ENCODE measurements at regions not wholly inside any gene's neighbourhood (a gene's known extent, or its start where the extent isn't known, plus 50 kb on each side); places are given as distances from the start of the nearest gene placed in this dataset.
"Not testable (repeated sequence)": the region's sequence is repeated elsewhere in the genome, so short reads cannot be mapped to it uniquely, and the experiment has no call there.

DNA sequence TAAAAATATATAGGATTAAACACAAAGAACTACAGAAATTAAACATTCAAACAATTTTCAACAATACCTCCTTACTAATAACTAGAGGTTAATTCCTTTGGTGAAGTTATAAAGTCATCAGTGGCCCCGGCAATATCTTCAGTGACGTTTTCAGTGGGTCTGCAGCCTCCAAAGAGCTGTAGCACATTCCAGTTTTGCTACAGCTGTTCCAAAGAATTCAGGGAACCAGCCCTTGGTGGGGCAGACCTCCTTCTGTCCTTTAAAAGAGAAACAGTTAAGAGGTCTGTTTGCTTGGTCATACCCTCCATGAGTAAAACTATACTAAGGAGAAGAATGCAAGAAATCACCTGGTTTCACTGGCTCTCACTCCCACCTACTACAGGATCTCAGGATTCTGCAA lies 99.2 kb upstream of the ZDHHC17 start:
- no peak for DNase-seq

DNA sequence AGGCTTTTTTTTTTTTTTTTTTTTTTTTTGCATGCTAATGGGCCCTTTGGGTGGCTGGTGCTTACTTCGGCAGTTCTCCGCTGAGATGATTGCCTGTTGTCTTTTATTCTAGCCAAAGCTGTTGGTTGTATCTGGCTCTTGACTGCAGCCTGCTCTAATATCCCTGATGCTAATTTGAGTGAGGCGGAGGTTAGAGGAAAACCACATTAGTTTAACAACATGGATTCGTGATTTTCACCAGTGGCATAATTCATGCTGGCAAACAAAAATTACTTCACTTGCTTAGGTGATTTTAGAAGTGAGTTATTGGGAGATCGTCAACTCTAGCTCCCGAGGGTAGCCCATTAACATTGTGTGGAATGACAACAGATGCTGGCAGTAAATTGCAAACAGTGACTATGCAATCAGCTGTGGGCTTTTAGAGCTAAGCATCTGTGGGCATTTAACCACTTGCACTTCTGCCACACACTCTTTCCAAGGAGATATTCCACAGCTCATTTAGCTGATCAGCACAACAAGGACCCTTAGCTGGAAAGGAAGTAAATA lies 97.6 kb upstream of the ZDHHC17 start:
- DNase-seq, result no peak

DNA sequence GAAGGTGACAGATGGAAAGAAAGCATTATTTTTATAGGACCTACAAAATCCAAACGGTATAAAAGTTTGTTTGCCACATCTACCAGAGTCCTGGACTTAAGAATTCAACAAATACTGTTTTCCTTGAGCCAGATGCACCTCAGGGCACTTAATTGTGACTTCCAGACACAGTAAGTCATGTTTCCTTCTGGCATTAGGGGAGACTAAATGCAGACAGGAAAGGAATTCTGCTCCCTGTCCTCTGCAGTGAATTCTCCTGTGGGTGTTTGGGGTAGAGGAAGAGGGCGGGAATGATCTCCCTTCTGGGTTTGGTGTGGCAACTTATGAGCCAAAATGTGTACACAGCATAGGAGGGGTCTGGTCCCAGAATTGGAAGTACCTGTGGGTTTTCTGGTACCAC lies 93.9 kb upstream of the ZDHHC17 start:
- no peak for DNase-seq

GRCh38 chr12:76670776-76671175 lies 93.1 kb upstream of the ZDHHC17 start:
- no peak for DNase-seq

GRCh38 chr12:76674669-76675315 lies 89.1 kb upstream of the ZDHHC17 start:
- no peak for DNase-seq

GRCh38 chr12:76676261-76676660 lies 87.7 kb upstream of the ZDHHC17 start:
- DNase-seq, result not testable (repeated sequence)

DNA sequence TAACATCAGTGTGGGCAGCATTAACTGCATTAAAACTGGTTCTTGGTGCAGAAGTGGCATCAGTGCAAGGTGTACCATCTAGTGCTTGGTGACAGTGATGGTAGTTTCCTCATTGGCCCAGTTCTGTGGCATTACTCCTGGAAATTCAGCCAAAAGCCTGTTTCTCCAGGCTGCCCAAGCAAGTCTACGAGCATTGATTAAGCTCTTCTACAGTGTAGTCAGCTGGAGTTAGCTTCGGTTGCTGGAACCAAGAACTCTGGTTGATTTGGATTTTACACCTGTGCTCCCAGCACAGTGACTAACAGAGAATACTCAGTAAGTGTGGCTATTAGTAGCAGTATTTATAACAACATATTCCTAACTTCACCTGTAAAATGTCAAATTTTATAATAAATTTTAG lies 84.9 kb upstream of the ZDHHC17 start:
- no peak for DNase-seq

- no peak for DNase-seq
Measured at GRCh38 chr12:76679778-76680177, 84.1 kb upstream of the ZDHHC17 start.

GRCh38 chr12:76680940-76681339 lies 83.0 kb upstream of the ZDHHC17 start:
- DNase-seq, result no peak

DNA sequence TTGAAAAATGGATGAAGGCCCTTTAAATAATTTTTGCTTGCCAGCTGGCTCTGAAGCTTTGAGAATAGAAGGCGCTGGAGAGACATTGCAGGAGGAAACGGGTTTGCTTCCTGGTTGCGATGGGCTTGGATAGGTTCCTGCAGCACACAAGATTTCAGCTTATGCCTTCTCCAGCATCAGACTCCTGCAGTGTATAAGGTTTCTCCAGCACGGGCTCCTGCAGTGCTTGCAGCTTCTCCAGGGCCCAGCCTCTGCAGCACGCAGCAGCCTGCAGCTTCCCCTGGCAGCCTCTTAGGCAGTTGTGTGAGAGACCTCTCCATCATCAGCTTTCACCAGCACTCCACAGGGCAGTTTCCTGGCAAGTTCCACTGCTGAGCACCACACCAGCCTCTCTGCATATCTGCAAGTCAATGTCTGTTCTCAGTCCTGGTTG lies 78.7 kb upstream of the ZDHHC17 start:
- peak; percentile 19 for DNase-seq

DNA sequence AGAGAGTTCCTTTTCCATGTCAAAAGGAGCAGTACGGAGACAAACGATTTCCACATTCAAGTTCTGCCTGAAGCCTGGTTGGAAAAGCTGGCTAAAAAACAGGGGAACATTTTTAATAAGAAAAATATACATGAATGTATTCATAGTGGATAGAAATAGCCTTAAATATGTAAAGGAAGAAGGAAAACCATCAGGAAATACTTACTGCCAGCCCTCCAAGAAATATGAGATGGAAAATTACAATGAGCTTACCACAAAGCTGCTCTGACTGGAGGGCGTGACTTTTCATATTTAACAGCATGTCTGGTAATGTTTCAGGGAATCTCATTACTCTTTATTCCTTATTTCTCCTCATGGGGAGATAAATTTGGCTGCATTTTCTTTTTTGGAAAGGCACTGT lies 75.9 kb upstream of the ZDHHC17 start:
- no peak for DNase-seq

- DNase-seq, result no peak
Measured at GRCh38 chr12:76688631-76689030, 75.3 kb upstream of the ZDHHC17 start.

- no peak for DNase-seq
Measured at GRCh38 chr12:76690921-76691700, 72.8 kb upstream of the ZDHHC17 start.

DNA sequence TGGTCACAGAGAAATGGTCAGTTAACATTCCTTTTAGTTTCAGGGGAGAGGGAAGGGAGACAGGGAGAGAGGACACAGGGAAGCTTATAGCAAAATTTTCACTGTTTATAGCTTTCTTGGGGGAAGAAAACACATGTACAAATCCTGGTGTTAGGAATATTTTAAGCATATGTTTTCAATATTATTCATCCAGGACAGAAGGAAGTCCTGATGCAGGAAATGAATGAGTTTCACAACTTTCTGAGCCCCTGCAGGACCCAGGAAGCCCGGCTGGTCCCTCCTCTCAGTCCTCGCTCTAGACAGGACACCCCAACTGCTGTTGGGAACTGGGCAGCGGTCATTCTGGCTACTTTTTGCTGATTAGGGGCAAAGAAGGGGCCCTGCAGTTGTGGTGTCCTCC lies 71.1 kb upstream of the ZDHHC17 start:
- DNase-seq, result no peak

DNA sequence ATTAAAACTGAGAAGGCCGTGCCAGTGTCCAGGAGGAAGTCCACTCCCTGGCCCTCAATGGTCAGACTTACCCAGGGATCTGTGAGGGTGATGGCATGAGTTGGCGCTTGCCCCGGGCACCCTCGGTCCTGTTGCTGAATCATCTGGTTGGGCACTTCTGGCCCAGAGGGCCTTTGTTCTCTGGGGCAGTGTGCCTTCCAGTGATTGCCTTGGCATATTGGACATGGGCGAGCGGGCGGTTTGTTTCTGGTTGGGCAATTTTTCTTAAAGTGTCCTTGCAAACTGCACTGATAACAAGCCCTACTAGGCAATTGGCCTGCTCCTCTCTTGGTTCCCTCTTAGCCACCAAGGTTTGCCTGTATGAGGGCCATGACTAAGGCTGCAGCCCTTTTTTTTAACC lies 69.5 kb upstream of the ZDHHC17 start:
- no peak for DNase-seq

GRCh38 chr12:76696186-76696585 lies 67.7 kb upstream of the ZDHHC17 start:
- DNase-seq, result no peak

DNA sequence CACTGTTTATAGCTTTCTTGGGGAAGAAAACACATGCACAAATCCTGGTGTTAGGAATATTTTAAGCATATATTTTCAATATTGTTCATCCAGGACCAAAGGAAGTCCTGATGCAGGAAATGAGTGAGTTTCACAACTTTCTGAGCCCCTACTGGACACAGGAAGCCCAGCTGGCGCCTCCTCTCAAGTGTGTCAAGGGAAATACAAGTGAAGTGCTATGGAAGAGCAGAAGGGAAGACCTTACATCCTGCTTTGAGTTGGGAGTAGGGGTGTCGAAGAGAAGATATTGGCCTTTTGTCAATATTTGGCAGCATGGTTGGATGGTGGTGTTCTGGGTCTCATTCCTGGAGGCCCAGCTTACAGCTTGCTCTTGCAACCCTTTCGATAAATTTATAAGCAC lies 66.1 kb upstream of the ZDHHC17 start:
- DNase-seq, result no peak

DNA sequence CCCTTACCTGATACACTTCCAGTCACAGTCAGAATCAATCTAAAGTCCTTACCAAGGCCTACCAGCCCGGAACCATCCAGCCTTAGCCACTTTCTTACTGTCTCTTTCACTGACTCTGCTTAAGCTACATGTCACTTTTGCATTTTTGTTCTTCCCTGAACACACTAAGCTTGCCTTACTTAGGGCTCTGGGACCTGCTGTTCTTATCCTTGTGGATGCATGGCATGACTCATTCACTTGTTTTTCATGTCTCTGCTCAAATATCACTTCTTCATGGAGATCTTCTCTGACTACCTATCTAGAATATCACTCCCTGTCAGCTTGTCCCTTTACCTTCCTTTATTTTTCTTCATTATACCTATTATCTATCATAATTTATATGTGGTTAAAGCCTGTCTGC lies 65.6 kb upstream of the ZDHHC17 start:
- DNase-seq, result no peak

DNA sequence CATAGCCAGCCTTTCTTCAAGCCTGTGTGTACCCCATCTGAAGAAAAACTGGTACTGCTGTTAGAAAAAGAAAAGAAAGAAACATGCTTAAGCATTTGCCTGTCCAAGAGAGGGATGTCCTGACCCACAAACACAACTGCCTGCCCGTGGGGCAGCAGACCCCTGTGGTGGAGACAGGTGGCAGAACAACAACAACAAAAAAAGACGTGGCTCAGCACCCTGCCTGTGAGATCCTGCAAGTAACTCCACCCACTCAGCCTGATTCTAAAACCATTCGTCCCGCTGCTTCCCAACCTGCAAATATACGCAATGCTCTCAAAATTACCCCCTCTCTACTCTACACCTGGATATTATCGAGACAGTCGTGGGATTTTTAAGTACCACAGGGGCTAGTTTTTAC lies 64.9 kb upstream of the ZDHHC17 start:
- no peak for DNase-seq

DNA sequence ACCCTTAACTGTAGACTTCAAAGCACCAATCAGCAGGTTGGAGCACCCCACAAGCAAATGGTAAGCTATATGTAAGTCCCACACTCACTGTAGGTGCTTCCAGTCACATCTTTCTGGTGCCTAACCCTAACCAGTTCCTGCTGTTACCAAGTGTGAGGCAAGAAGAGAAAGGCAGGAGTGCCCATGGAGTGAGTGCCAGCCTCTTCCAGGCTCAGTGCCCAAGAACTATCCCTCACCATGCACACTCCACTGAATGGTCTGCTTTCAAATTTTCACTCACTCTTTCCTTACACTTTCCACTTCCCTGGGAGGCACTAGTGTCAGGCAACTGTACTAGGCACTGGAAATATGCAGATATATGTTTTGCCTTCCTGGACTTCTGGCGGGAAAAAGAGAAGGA lies 62.2 kb upstream of the ZDHHC17 start:
- no peak for DNase-seq

DNA sequence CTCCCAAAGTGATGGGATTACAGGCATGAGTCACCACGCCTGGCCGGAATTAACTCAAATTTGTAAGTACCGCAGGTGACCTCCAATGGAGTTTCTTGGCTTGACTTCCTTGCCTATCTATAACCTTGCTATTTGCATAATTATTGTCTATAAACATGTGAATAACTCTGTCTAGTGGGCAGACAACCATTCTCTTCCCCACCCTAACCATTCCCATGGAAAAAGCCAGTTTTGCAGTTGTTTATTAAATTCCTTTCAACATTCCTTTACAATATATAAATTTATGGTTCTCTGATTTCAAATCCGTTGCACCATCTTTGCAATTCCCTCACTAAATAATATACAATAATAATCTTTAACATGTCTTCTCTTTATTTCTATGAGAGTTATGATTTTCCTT lies 61.0 kb upstream of the ZDHHC17 start:
- DNase-seq, result no peak

DNA sequence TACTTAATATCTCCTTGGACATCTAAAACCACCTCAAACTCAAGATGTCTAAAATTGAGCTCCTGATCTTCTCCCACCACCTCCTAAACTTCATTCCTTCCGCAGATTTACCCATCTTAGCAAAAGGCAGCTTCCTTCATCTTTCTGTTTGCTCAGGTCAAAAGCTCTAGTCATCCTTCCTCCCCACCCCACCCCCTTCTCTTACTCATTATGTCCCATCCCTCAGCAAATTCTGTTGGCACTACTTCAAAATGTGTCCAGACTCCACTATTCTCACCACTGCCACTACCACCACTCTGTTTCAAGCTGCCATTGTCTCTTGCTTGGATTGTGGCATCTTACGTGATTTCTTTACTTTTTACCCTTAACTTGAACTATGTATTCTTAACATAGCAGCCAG lies 59.2 kb upstream of the ZDHHC17 start:
- no peak for DNase-seq

DNA sequence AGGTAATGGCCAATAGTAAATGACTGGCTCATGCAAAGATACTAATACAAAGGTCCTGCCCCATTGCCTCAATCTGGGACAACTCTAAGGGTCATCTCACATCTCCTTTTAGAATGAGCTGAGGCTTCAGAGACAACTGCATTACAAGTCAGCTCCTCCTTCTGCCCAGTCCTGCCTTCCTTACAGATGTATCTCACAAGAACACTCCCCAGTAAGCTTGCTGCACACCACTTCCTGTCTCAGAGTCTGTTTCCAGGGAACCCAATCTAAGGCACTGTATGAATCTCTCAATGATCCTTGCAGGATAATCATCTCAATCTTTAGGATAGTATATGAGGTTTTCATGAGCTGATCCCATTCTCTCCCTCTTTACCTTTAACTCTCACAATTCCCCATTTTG lies 57.8 kb upstream of the ZDHHC17 start:
- no peak for DNase-seq

DNA sequence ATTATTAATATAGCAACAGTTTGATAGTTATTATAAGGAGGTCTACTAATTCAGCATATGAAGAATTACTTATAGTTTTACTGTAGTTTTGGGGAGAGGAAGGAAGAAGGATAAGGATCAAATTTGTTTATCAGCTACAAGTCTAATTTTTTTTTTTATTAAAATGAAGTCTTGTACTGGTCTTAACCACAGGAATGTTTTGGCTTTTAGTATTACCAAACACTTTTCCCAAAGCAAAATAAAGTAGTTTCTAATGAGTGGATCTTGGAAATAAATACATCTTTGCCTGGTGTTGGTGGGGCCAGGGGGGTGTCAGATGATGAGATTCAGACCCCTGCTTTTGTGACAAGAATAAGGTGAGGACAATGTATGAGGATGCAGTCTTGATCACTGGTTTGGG lies 57.2 kb upstream of the ZDHHC17 start:
- DNase-seq, result no peak

All from renal pelvis (tissue), 1 donor.